ENCODE measurements at regions not wholly inside any gene's neighbourhood (a gene's known extent, or its start where the extent isn't known, plus 50 kb on each side); places are given as distances from the start of the nearest gene placed in this dataset.

GRCh38 chr5:165209101-165209727 is 1703.8 kb downstream of the MAT2B start:
- TF ChIP-seq UBTF (CRISPR knock-in tag; IDR thresholded peaks at IDR 0.05) (no peak), CTCF (CRISPR knock-in tag; IDR thresholded peaks at IDR 0.05) (peak; percentile 41), YEATS4 (CRISPR knock-in tag; IDR thresholded peaks at IDR 0.05; ENCODE audit: borderline replicate concordance) (no peak), ATF2 (CRISPR knock-in tag; IDR thresholded peaks at IDR 0.05) (no peak), ZNF12 (CRISPR knock-in tag; IDR thresholded peaks at IDR 0.05) (no peak), RAD21 (CRISPR knock-in tag; IDR thresholded peaks at IDR 0.05) (no peak), TCF7L2 (IDR thresholded peaks at IDR 0.05; ENCODE audit: low read depth, low read length) (no peak), NFIC (IDR thresholded peaks at IDR 0.05; ENCODE audit: low read length) (no peak), SRF (IDR thresholded peaks at IDR 0.05; ENCODE audit: low read depth, low read length) (no peak)
